SW480 (cell line): ENCODE measurements at regions not wholly inside any gene's neighbourhood (a gene's known extent, or its start where the extent isn't known, plus 50 kb on each side); places are given as distances from the start of the nearest gene placed in this dataset.

Experiments
- DNase-seq: peaks from one replicate; pipeline ENCODE4 v3.0.0-alpha.2; 2016; ENCODE audit warnings: low spot score

DNA sequence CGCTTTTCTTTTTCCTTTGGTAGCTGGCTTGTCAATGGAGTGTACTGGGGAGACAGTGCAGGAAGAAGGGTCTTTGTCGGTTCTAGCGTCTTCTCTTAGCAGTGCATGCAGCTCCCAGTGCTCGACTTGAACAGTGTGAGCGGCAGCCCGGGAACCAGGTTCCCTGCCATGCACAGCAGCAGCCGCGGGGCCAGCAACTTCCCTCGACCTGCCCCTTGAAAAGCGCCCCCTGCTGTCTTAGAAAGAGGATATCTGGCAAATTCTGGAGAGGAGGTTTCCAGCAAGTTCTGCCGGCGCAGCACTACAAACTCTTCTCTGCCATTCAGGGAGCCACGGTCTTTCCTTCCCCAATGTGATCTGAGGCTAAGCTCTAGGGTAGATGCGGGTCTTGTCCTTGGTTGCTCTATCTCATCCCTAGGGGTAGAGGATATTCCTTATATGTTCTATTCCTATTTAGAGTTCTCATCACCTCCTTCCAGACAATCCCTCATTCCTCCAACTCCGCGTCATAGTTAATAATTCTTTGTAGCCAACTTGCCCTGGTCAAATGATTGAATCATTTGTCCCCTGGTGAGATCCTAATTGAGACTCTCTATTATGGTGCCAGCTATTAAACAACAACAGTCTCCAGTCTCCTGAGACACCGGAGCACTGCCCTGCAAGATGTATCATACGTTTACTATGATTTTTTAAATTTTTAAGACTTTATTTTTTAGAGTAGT, 451.3 kb downstream of the PMP22 start:
- DNase-seq, result peak; percentile 10

DNA sequence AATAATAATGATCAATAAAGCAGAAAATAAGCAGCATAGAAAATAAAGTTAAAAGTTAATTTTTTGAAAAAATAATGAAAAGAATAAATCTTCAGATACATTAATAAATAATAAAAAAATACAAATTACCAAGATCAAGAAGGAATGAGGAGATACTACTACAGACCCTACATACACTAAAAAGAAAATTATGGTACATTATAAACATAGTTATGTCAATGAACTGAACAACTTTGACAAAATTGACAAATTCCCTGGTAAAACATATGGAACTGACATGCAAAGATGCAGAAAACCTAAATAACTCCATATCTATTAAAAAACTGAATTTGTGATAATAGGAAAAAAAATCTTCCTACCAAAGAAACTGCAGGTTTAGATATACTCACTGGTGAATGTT, 456.7 kb downstream of the PMP22 start:
- no peak for DNase-seq

DNA sequence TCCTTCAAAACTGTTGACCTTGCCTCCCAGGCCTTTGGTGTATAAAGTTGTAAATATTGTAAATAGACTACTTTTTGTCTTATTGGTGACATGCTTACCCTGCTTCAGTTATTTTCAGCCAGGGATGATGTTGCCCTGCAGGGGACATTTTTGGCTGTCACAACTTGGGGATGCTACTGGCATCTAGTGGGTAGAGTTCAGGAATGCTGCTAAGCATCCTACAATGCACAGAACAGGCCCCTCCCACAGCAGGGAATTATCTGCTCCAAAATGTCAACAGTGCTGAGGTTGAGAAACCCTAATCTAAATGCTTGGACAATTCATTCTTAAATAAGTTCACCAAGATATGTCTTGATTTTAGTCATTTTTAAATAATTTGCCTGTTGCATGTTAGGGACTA, 459.8 kb downstream of the PMP22 start:
- no peak for DNase-seq

DNA sequence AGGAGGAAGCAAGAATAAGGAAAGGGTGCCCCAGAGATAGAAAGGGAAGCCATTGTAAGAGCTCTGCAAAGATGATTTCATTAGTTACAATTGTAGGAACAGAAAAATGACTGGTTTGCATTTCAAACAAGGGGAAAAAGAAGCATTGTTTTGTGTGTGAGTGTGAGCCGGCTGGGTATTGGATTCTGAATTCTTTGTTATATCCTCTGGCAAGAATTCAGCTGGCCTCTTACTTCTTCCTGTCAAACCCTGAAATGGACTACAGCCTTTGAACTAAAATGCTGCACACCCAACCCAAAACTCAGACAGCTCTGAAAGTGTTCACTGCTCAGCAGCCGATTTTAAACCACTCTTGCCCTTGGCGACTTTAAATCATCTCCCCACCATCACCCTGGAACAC, 461.3 kb downstream of the PMP22 start:
- DNase-seq, result no peak

DNA sequence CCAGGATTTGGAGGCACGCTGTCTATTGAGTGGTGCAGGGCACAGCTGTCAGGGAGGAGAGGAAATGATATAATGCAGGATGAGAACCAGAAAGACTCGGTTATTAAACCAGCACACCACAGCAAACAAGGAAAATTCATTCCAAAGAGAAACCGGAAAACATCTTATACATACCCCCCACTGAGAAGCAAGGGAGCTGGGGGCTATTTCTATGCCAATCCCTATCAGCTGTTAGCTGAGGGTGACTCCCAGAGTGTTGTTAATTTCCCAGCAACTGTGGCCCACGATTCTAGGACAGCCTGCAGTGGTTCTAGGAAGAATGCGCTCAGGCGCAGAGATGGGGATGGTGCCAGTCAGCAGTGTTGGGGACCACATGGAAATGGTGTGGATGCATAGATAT, 467.3 kb downstream of the PMP22 start:
- DNase-seq, result no peak

DNA sequence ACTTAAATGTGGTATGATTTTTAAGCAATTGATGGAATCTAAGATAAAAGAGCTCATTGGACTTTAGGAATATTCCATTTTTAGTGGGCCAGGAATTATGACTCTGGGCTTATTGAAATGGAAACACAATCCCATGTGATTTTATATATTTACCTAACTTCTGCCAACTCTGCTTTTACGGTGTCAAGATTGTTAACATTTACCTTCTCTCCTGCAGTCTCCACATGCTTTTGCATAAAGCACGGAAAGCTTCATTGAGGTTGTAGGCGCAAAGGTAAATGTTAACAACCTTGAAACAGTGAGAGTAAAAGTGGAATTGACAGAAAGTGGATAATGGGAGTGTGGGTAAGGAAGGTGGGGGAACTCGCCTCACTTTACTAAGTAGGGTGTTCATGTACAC, 468.1 kb downstream of the PMP22 start:
- DNase-seq, result no peak

DNA sequence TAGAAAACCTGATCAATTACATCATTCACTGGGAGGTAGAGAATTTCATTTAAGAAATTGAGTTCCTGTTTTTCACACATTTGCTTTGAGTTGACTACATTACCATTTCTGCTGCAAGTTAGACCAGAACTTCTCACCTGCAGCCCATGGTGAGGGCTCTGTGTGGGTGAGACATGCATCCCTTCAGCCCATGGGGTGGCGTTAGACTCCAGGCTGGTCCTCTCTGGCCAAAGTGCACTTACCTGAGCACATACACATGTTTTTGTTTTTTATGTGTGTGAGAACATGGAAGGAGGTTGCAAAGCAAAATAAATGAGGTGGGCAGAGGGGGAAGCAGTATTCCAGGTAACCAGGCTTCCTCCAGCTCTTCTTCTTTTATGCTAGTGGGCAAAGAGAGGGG, 470.2 kb downstream of the PMP22 start:
- DNase-seq, result no peak

DNA sequence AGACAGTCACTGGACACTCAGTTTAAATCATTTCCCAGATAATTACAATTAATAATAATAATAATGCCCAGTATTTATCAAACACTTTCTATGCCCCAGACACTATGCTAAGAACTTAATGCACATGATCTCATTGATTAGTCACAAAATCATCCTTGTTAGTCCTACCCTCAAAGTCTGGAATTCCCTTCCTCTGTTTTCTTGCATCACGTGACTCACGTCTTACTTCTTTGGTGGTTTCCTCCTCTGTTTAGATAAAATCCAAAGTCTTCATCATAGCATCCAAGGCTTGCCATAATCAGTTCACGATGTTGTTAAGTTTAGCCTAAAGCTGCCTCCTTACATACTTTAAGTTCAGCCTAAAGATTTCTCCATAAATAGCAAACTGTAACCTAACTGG, 471.9 kb downstream of the PMP22 start:
- DNase-seq, result no peak

DNA sequence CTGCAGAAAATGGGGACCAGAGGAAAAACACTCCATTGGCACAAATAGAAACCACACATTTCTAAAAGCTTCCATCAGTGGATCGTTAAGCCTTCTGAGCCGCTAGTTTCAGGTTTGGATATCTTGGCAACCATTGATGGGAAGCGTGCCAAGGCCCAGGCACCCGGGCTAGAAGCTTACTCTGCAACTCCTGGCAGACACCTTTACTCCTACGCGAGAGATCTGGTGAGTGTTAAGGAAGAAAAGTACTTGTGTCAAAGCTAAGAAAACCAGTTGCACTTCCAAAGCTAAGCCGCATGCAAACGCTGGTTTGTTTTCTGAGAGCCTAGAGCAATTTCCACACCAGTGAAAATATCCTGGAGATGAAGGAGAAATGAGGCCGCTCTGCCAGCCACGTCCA, 472.4 kb downstream of the PMP22 start:
- no peak for DNase-seq

DNA sequence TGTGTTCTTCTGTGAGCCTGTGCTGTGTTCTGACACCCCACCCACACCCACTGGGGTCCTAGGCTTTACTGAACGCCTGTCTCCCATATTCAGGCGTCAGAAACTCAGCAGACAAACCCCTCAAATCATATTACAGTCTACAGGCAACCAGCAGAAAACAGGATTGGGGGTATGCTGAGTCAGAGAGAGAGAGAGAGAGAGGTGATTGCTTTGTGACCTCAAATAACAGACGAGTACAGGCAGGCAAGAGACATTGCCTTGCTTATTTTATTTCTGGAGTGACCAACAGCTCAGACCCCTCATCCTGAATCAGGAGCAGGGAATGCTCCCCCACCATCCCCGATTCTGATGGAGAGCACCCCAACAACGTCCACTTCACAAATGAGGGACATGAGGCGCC, 473.9 kb downstream of the PMP22 start:
- DNase-seq, result no peak

DNA sequence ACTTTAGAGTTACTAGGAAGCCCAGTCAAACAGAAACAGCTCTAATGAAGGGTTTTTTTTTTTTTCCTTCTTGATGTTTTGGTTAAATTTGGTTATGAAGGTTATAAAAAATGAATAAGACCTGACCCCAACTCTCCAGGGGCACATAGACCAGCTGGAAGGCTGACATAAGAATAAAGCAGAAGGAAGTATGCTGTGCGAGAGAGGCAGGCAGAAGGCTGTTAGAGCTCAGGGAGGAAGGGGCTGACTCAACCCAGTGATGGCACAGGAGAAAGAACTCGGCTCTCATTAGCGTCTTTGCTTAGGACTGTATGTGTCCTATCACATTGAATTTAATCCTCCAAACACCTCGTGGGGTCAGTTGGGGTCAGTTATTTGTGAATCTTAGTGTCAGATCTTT, 474.6 kb downstream of the PMP22 start:
- DNase-seq, result no peak

DNA sequence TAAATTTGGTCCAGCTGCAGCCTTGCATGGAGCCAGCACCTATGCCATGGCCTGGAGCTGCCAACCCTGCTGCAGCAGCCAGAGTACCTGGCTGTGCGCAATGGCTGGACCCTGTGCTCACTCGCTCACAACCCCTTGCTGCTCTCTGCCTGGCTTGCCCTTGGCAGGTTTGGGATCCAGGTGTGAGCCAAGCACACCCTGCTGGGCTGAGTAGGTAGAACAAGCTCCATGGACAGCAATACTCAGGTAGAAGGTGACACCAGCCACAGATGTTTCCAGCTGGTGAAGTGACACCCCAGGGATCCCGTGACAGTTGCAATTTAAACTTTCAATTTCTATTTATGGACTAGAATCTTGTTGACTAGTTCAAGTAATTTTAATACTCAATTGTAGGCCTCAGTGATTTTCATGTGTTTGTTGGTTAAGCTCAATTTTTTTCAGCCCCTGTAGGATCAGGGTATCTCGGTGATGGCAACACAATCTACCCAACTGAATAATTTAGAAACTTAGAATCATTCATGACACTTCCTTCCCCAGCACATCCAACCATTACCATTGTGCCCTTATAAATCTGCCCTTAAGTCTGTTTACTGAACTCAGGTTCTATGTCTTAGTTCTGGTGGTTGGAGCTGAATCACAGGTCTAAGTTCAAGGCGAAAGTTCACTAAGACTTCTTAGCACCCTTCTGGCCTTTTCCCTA, 480.0 kb downstream of the PMP22 start:
- DNase-seq, result no peak

DNA sequence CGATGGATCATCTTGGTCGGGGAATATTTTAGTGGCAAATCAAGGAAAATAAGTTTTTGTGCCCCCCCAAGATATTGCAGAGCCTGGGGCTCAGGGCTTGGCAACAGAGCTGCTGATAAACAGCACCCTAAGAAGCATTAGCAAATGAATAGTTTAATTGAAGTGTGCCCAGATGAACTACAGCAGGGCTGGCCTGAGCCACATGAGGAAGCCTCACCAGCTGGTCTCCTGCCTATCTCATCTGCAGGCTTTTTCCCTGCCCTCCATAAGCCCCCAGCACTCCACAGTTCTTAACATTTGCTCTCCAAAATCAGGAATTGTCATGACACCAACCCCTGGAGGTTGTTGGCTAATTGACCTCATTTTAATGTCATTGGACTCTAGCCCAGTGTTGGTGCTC, 480.2 kb downstream of the HS3ST3B1 start:
- DNase-seq, result no peak

DNA sequence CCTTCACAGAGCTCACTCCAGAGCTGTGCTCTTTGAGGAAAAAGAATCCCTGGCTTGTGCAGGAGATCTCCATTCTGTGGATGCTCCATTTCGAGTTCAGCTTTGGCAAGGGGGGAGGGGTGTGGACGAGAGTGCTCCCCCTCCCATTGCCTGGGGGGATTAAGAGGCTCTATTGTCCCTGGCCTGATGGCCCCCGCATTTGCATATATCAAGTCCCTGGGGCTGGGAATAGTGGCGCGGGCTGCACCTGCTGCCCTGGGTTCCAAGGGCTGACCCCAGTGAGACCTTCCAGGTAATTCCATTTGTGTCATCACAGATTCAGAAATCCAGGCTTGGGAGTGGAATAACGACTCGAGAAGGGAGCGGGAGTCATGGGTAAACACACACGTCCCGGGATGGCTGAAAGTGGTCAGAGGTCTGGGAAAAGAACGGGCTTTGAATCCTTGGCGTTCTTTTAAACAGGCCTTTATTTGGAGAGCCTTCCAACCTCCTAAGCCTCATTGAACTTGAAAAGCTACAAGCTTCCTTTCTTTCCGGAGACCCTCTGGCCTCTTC, 479.3 kb downstream of the HS3ST3B1 start:
- no peak for DNase-seq

DNA sequence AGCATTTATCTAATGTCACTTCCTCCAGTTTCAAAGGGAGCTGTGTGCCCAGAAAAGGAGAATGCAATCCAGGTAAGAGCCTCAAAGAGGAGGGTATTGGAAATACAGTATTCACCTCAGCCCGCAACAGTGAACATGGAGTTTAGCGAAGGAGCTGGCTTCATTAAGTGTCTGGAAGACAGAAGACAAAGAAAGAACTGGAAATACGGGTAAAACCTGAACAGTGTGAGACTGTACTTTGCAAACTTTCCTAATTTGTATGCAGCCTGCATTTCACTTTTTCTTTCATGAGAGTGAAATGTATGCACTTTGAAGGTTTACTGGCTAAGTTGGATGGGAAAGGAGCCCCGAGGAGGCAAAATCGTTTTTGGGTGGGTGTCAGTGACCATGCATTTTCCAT, 478.4 kb downstream of the HS3ST3B1 start:
- no peak for DNase-seq

DNA sequence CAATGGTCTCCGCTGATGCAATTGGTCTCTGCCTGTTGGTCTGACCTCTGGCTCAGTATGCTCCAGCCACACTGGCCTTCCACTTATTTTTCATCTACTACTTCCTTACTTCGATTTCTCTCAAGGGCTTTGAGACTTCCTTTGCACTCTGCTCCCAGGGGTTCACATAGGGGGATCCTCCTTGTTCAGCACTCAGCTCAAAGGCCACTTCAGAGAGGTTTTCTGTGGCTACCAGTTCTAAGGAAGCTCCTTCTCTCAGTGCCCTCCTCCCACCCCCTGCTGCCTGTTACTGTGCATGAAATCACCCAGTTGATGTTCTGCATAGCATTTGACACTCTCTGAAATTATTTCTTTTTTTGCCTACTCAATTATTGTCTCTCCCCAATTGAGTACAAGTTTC, 476.4 kb downstream of the HS3ST3B1 start:
- DNase-seq, result no peak

DNA sequence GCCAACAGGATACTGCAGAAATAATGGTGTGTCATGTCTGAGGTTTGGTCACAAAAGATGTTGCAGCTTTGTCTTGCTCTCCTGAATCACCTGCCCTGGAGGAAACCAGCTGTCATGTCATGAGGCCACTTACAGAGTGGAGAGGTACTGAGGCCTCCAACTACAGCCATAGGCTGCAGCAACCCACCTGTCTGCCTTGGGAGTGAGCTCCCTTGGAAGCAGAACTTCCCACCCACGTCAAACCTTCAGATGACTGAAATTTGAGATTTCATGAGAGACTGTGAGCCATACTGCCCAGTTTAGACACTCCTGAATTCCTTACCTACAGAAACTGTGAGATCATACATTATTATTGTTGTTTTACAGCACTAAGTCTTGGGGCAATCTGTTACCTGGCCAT, 475.9 kb downstream of the HS3ST3B1 start:
- no peak for DNase-seq

DNA sequence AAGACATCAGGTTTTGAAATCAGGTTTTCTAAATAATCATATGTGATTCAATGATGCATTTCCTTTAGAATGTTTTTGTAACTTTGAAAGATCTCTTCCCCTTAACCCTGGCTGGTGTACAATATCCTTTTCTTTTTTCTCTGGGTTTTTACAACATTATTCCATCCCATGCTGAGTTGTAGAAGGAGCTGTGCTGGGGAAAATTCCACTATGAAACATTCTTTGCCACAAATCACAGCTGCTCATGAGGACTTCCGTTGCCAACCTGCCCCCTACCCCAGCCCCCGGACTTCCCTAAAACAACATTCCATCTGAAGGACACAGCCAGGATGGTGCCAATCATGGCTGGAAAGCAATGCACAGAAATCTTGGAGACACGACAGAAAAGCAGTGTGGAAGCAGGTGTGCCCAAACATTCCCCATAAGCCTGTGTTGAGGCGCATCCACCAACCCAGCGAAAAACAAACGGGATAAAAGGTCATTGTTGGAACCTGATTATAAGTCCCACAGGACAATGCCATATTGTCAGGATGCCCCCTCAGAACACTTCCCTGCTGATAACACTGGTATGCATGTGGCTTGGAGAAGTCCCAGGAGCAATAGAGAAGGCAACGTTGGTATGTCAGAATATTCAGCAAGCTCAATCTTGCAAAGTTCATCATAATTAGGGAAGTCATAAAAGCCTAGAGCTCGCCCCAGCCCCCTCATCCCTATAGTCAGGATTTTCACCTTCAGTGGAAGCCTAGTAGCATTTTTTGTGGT, 475.0 kb downstream of the HS3ST3B1 start:
- no peak for DNase-seq

DNA sequence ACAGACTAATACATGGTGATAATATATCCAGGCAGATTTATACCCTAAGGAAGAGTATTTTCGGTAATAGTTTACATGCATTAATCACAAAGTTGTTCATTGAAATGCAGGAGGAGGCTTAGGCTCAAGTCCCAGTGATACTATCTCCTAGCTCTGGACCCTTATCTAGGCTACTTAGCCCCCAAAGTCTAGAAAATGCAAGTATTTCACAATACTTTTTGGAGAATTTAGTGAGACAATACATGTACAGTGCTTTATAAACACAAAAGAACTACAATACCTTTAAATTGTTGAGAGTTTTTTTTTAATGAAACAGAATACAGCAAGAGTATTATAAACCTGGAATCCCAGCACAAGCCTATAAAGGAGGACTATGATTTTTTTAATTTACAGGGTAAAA, 473.9 kb downstream of the HS3ST3B1 start:
- no peak for DNase-seq

DNA sequence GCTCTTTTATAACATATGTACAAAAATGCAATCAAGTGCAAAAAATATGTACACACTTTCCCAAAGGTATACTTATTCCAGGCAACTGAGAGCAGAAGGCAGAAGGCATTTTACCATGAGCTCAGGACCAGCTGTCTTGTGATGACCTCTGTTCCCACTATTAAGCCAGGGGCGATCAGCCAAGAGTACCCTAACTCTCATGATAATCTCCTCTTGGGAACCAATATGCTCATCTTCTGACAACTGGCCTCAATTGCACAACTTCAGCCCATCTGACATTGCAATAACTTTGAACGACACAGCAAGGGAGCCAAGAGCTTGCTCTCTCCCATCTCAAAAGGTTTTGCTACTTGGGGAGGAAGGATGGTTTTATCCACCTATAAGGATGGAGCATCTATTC, 471.9 kb downstream of the HS3ST3B1 start:
- DNase-seq, result no peak

DNA sequence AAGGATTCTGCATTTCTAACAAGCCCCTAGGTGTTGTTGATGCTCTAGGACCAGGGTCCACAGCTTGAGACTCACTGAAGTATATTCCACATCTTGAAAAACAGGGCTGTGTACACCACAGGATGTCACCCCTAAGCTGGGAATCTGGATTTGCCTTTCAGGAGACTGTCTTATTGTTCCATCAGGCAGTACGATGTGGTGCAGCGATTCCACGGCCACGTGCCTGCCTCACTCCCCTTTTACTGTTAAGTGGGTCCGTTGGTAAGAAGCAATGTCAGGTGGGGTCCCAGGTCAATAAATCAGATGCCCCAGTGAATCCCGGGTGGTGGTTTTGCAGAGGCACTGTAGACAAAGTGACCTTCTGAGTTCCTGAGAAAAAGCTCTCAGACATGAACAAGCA, 470.7 kb downstream of the HS3ST3B1 start:
- no peak for DNase-seq

DNA sequence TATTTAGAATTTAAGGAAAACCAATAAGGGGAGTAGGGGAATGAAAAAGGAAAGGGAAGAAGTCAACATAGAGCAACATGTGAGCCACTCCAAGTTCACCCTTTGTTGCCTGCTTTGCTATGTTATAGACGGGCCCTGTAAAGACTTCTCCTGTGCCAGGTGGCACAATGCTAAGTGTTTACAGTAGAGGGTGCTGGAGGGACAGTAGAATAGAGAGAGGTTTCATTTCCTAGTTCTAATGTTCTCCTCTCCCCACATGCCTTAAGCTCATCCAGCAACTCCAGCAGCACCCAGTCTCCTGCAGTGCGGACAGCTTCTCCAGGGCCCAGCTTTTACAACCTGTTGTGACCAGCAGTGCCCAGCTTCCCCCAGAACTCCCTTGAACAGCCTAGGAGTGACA, 468.0 kb downstream of the HS3ST3B1 start:
- DNase-seq, result no peak
